ENCODE measurements at regions not wholly inside any gene's neighbourhood (a gene's known extent, or its start where the extent isn't known, plus 50 kb on each side); places are given as distances from the start of the nearest gene placed in this dataset.
"Not testable (repeated sequence)": the region's sequence is repeated elsewhere in the genome, so short reads cannot be mapped to it uniquely, and the experiment has no call there.

DNA sequence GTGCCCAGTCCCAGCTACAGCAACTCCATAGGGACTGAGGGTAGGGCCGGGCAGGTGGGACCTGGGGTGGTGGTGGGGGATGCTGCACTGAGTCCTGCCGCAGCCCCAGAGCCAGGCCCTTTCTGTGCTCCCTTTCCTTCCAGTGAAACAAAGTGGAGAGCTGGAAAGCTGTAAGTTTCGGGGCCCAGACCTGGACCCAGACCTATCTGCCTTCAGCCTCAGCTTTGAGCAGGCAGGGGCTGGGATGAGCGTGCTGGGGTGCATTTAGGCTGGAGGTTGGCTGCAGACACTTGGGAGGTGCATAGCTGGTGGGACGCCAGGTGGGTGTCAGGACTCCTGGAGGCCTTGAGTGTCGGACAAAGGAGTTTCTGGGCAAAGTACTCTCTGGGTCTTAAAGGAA is 92.7 kb upstream of the C1orf174 start:
- DNase-seq, result no peak

DNA sequence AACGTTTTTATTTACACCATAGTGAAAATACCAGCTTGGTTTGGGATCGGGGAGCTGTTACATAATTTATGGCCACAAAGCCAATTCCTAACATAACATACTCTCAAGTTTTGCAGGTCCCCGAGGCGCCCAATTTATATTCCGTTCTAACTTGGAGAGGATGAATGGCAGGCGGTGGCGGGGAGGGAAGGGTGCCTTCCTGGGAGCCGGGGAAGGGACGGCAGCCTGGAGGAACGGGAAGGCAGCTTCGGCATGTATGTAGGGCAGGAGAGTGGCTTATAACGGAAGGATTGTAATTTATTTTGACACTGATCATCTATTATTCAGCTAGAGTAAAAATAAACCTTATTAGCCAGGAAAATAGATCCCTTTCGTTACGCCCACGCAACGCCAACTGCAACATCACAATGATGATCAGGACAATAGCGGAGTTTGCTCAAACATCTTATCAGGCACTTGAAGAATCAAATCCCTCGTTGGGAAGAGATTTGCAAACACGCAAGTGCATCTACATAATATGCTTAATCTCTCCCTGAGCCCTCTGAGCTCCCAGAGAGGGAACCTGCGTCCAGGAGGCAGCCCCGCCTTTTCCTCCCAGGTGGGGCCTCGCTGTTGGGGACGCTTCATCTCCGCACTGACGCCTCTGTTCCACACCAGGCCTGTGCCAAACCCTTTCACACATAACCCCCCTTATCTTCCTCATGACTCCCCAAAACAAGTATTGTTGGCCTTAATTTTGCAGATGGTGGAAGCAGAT is 93.7 kb upstream of the C1orf174 start:
- no peak for DNase-seq

DNA sequence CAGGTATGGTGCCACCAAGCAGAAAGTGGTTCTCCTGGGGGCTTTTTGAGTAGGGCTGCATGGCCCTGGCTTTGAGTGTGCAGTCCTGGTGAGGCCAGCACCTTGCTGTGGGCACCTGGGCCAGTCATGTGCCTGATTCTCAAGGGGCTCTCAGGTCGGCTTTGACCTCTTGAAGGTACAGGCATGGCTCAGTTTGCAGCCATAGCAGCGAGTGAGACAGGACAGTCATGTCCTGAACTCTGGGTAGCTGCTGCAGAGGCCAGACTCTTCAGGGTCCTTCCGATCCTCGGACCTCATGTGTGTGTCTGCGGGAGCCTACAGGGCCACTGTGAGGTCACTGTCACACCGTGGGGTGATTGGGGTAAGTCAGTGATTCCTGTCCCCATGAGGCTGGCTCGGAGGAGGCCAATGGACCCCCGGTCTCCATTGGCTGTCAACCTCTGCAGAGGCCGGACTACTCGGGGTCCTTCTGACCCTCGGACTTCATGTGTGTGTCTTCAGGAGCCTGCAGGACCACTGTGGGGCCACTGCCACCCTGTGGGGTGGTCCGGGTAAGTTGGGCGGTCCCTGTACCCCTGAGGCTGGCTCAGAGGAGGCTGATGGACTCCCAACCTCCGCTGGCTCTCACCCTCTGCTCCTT is 95.2 kb upstream of the C1orf174 start:
- no peak for DNase-seq

DNA sequence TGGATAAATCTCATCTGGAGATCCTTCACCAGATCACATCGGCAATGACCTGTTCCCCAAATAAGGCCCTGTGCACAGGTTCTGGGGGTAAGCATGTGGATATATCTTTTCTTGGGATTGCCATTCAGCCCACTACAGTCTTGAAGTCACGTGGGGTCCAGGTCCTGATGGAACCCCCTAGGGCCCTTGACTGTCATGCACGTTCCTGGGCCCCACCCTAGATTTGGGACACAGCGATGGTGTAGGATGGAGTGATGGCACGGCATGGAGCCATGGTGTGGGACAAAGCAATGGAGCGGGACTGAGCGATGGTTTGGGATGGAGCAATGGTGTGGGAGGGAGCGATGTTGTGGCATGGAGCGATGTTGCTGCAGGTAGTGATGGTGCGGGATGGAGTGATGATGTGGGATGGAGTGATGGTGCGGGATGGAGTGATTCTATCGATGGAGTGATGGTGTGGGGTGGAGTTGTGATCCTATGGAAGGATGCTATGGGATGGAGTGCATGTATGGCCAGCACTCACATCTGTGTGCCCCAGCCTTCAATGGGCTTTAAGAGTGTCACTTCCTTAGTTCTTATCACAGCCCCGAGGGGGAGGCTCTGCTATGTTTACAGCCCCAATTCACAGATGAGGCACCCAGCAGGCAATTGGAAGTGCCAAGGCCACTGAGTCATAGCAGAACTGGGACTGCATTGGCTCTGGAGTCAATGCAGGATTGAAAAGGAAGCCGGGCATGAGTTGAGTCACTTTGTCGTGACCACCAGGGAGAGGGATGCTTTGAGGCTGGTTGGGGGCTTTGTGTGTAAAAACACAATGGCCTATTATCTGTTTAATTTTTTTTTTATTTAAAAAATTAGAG is 97.0 kb upstream of the C1orf174 start:
- no peak for DNase-seq

DNA sequence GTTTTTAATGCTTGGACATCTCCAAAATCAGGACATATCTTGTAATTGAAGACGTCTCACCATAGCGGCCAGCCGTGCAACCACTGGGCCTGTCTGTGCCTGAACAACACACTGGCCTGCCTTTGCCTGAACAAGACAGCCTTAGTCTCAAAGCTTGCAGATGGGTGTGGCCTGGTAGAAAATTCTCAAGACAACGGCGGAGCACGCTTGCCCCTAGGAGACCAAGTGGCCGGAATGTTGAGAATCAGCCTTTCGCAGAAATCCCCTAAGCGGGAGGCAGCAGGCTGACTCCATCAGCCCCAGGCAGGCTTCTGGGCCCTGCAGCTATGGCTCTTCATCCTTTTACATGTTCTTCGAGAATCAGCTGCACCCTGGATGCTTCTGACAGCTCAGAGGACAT is 98.0 kb upstream of the C1orf174 start:
- DNase-seq, result no peak

DNA sequence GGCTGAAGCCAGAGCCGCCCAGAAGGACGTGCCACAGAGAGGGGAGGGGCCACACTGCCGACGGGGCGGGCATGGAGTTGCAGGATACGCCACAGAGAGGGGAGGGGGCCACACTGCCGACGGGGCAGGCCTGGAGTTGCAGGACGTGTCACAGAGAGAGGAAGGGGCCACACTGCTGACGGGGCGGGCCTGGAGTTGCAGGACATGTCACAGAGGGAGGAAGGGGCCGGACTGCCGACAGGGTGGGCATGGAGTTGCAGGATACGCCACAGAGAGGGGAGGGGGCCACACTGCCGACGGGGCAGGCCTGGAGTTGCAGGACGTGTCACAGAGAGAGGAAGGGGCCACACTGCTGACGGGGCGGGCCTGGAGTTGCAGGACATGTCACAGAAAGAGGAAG is 99.4 kb upstream of the C1orf174 start:
- DNase-seq, result not testable (repeated sequence)

DNA sequence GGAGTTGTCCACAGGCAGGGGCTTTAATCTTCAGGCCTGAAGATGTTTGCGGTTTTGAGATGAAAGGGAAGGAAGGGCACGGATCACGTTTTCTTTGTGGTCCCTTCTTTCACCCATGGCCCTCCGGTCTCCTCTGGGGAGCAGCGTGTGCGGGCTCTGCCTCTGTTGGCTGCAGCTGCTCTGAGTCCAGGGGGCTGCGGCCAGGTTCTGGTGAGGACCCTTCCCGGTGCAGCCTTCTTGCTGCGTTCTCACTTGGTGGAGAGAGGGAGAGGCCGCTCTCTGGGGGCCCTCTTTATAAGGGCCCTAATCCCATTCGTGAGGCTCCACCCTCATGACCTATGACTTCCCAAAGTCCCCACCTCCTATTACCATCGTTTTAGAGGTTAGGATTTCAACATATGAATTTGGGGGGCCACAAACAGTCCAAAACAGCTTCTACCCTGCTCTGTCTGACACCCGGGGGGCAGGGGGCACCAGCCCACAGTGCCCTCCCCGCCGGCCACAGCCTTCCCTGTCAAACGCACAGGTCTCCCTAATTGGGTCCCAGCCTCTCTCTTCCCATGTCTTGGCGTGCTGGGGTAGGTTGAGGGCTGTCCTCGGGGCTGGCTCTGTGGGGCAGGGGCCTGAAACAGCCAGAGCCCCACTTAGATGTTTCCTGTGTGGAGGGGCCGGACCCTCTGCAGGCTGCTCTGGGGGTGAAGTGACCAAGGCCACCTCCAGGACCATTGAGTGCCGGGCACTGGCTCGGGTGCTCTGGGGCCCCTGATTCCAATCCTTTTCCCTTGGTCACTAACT is 100.1 kb upstream of the C1orf174 start:
- no peak for DNase-seq

DNA sequence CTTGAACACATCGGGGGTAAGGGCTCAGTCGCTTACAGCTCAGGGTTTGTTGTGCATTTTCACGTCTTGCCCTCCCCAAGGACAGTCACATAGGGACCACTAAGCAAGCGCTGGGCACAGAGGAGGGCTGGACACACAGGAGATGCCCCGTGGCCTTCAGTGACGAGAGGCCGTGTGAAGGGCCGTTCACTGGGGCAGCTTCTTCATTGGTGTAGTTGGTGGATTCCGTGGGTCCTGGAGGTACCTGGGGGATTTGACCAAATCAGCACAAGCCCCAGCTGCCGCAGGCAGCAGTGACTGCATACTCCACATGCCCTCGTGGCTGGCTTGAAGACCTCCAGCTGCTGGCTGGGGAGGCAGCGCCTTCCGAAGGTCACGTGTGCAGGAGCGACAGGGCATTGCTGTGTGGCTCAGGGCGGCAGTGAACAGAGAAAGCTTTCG is 100.8 kb upstream of the C1orf174 start:
- no peak for DNase-seq

DNA sequence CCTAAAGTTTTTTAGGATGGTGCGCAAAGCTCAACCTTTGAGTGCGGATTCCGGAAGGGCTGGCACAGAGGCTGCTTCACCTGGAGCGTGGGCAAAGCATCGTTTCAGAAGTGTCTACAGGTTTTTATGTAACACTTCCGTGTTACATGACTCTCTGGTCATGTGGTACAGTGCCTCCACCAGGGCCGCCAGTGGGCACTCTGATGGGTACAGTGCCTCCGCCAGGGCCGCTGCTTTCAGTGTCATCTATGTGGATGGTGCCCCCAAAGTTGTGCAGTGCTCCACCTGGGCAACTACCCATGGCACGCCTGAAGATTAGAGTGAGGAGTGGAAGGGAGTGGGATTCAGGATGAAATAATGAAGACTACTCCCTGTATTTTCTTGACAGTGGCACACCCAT is 101.4 kb upstream of the C1orf174 start:
- DNase-seq, result no peak

DNA sequence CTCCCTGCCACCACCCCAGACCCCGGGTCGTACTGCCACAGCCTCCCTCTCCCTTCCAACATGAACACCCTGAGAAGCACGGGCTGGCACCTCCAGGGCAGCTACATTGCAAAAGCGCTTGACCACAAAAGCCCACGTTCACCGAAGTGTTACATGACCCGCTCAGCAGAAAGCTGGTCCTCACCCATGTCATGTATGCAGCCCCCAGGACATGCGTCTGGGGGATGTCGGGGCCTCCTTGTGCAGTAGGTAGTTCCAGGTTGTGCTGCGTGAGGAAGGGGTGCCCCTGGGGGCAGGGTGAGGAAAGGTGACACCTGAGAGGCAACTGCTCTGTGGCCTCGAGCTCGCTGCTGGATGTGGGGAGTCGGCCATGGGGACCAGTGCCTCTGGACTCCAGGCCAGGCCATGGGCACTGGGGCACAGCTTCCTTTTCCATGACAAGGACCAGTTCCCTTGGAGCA is 102.0 kb upstream of the C1orf174 start:
- no peak for DNase-seq

DNA sequence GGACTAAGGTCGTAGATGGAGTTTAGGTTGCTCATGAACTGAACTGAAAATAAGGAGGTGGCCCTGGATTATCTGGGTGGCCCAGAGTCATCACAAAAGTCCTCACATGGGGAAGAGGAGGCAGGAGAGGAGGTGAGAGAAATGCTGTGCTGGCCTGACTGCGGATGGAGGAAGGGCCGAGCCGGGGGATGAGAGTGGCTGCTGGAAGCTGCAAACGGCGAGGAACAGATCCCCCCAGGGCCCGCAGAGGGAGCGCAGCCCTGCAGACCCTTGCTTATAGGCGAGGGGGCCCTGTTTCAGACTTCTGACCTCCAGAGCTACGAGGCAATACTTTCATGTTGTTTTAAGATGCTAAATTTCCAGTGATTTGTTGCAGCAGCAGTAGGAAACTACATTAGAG is 102.7 kb upstream of the C1orf174 start:
- DNase-seq, result no peak

DNA sequence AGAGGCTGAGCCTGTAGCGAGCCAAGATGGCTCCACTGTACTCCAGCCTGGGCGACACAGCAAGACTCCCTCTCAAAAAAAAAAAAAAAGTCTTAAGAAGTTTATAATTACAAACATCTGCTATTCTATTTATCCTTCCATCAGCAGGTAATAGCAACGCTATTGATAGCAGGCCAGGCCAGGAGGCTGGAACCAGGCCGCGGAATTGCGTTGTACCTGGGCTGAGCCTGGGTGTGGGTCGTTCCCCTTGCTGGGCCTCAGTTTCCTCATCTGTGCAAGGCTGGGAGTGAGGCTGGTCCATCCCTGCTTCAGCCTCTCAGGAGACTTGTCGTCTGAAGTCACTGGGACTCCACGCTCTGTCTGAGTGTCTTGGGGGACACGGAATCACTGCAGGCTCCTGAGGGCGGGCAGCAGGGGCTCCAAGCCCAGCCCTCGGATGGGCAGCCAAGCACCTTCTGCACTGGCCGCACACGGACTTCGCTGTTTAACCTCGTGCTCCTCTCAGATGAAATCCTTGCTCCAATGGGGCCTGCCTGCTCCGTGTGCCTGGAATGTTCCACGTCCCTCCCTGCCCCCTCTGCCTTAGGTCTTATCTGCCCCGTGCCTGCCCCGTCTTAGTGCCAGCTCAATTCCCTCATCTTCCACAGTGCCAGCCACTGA is 103.9 kb upstream of the C1orf174 start:
- DNase-seq, result no peak

DNA sequence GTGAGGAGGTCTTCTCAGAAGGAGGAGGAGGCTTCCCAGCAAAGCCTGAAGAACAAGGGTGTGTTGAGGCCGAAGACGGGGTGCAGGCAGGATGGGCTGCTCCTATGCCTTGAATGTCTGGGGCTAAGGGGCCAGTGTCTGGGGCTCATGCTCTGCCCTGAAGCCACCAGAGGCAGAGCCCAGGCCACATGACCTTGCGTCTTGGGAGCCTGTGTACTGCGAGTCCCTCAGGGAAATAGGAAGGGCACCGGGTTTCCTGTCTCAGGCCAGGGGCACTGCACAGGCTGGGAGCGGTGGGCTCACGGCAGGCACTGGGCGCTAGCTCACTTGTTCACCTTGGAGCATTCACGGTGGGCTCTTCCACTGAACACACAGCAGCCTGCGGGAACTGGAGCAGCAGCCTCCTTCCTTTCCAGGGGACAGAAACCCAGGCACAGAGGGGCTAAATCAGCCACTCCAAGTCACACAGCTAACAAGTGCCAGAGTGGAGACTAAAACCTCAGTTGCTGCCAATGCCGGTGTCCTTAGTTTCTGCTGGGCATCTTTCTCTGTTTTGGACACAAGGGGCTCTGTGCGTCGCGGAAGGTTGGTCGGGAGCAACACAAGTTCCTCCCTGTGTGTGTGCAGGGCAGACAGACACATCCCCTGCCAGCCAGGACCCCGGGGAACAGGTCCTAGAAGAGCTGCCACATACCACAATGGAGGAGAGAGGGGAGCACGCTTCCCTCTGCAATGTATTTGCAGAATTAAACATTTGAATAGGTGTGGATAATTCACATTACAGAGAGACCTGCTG is 104.8 kb upstream of the C1orf174 start:
- DNase-seq, result no peak

DNA sequence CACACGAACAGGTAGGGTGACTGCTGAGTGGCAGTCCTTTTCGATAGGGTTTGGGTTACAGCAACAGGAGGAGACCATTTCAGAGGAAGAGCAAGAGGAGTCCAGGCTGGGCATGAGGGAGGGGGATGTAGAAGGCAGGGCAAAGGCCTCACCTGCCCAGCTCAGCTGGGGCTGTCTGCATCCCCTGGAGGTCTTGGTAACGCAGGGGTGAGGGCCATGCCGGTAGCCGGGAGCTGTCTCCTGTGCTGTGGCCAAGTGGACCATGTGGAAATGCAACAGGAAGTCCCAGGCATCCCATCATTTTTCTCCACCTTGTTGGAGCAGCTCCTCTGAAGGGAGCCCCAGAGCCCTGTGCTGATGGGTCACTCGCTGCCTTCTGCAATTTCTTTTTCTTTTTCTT is 105.4 kb upstream of the C1orf174 start:
- no peak for DNase-seq

DNA sequence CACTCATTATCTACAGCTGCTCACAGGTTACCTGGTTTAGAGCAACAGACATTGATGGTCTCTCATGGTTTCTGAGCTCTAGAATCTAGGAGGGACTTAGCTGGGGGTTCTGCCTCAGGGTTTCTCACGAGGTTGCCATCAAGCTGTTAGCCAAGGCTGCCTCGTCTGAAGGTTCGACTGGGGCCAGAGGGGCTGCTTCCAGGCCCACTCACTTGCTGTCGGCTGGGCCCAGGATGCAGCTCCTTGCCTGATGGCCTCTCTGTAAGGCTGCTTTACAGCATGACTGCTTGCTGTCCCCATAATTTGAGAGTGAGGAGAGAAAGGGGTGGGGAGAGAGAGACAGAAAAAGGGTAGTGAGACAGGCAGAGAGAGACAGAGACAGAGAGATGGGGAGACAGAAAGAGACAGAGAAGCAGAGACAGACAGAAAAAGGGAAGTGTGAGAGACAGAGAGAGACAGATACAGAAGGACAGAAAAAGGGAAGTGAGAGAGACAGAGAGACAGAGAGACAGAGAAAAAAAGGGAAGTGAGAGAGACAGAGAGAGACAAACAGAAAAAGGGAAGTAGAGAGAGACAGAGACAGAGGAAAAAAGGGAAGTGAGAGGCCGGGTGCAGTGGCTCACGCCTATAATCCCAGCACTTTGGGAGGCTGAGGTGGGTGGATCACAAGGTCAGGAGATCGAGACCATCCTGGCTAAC is 106.8 kb upstream of the C1orf174 start:
- DNase-seq, result no peak

DNA sequence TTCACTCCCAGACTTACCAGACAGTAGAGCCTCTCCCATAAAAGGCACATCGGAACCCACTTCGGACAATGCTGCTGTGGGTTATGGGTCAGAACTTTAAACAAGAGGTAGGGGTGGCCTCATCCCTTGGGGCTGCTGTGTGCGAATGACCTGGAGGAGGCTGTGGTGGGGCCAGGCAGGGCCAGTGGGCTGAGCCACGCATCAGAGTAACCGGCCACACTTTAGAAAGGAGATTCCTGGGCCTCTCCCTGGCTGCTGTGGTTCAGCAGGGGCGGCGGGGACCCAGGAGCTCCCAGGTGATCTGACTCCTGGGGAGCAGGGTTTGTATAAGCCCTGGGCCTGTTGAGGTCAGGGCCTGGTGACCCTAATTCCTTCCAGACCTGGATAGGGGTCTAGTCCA is 110.2 kb upstream of the C1orf174 start:
- no peak for DNase-seq

DNA sequence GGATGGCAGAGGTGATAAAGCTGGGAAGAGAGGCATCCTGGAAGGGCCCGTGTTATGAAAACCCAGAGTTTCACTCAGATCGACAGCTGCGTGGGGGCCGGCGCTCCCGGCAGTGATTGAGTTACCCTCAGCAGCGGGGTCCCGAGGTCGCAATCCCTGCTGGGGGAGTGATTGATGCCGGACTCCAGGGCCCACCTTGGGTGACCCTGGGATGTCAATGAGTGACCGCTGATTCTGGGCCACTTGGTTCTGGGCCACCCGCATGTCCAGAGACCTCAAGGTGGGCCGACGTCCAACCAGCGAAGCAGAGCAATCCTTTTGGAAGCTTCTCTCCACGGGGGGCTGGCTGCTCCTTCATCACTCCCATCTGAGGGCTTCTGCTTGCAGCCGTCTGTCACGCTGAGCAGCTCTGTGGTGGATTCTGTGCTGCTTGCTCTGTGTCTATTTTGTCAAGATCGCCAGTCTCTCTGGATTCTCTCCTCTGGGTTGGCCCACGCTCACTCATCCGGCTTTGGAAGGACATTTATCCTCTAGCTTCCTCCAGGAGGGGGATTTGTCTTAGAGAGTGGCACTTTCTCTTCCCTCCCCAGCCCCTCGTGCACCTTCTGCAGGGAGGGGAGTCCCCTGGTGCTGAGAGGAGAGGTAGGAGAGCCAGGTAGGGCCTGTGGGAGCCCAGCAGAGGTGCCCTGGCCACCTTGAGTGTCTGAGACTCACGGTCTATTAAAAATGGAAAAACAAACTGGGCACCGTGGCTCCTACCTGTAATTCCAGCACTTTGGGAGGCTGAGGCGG is 110.9 kb upstream of the C1orf174 start:
- DNase-seq, result no peak

DNA sequence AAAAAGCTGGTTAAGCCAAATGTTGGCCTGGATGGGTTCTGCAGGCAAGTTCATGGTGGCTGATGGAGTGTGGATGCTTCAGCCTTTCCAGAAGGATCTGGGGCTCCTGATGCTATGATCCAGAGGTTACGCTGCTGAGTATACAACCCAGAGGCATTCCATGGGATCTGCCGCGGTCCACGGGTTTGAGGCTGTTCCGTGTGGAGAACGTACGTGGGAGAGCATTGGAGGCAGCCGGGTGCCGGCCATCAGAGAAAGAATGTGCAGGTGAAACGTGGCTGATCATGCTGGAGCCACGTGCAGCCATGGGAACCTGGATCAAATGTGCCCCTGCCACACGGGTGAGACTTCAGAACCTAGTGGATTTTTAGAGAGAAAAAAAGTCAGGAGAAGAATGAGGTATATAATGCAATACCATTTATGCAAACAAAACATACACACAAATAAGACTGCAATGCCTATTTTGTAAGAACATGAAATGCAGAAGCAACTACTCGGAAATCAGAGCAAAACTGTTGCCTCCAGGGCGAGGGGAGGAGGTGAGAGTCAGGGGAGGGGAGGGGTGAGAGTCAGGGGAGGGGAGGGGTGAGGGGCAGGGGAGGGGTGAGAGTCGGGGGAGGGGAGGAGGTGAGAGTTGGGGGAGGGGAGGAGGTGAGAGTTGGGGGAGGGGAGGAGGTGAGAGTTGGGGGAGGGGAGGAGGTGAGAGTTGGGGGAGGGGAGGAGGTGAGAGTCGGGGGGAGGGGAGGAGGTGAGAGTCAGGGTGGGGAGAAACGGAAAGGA is 116.5 kb upstream of the C1orf174 start:
- no peak for DNase-seq
